KMS-11 (cell line): ENCODE measurements at regions not wholly inside any gene's neighbourhood (a gene's known extent, or its start where the extent isn't known, plus 50 kb on each side); places are given as distances from the start of the nearest gene placed in this dataset.

ENCODE experiments used
- H2AFZ ChIP-seq: fragments of 200-600 bp; sonication (generic); 2 replicates; pipeline ENCODE4 v1.6.1; 2016; ENCODE audit warnings: antibody characterized with exemption, mixed run types, low read depth
- H3K27ac ChIP-seq: fragments of 200-600 bp; sonication (generic); 2 replicates; pipeline ENCODE4 v1.6.1; 2016; ENCODE audit warnings: mild to moderate bottlenecking, mixed run types
- H3K27me3 ChIP-seq: fragments of 200-600 bp; sonication (generic); 2 replicates; pipeline ENCODE4 v1.6.1; 2017; ENCODE audit warnings: mild to moderate bottlenecking, low read depth, mixed run types, moderate library complexity; ENCODE audit not compliant: insufficient read depth
- H3K36me3 ChIP-seq: fragments of 200-600 bp; sonication (generic); 2 replicates; pipeline ENCODE4 v1.6.1; 2017; ENCODE audit warnings: mild to moderate bottlenecking, mixed run types; ENCODE audit not compliant: insufficient read depth
- H3K4me1 ChIP-seq: fragments of 200-600 bp; sonication (generic); 2 replicates; pipeline ENCODE4 v1.6.1; 2016; ENCODE audit warnings: mild to moderate bottlenecking, low read depth, mixed run types; ENCODE audit not compliant: poor library complexity, severe bottlenecking
- H3K4me2 ChIP-seq: fragments of 200-600 bp; sonication (generic); 2 replicates; pipeline ENCODE4 v1.7.0; 2016; ENCODE audit warnings: mild to moderate bottlenecking, mixed run types
- H3K4me3 ChIP-seq: fragments of 200-600 bp; sonication (generic); IDR thresholded peaks from 2 replicates; pipeline ENCODE4 v1.6.1; 2017; ENCODE audit warnings: low read depth, low read length, mixed read lengths; ENCODE audit not compliant: insufficient read depth
- H3K79me2 ChIP-seq: fragments of 200-600 bp; sonication (generic); 2 replicates; pipeline ENCODE4 v1.6.1; 2016; ENCODE audit warnings: low read depth, mixed run types; ENCODE audit not compliant: insufficient read depth
- H3K9ac ChIP-seq: fragments of 200-600 bp; sonication (generic); 2 replicates; pipeline ENCODE4 v1.6.1; 2016; ENCODE audit warnings: mild to moderate bottlenecking, mixed run types
- H4K20me1 ChIP-seq: fragments of 200-600 bp; sonication (generic); 2 replicates; pipeline ENCODE4 v1.6.1; 2016; ENCODE audit warnings: mild to moderate bottlenecking, mixed run types; ENCODE audit not compliant: insufficient read depth
- CTCF ChIP-seq: fragments of 200-600 bp; sonication (generic); conservative IDR thresholded peaks from 2 replicates; pipeline ENCODE4 v1.6.1; 2017; ENCODE audit warnings: low read depth, mild to moderate bottlenecking, antibody characterized with exemption, low read length, moderate library complexity, mixed read lengths

GRCh38 chr5:167944121-167944852, 347.2 kb upstream of the WWC1 start:
- H3K27ac ChIP-seq = no peak overlapping the region
- no peak overlapping the region for H3K9ac ChIP-seq

GRCh38 chr5:167945542-167946384, 345.7 kb upstream of the WWC1 start:
- H3K9ac ChIP-seq = no peak overlapping the region
- no peaks in the 10 kb centered on the region for H4K20me1 ChIP-seq
- H3K27ac ChIP-seq = no peak overlapping the region
- H3K4me2 ChIP-seq = no peak overlapping the region
- H2AFZ ChIP-seq = no peak overlapping the region
- H3K4me3 ChIP-seq = no peak overlapping the region
- H3K79me2 ChIP-seq = no peaks in the 10 kb centered on the region
- no peaks in the 10 kb centered on the region for H3K4me1 ChIP-seq
- H3K36me3 ChIP-seq = no peaks in the 10 kb centered on the region
- no peaks in the 10 kb centered on the region for H3K27me3 ChIP-seq
- no peak for TF ChIP-seq CTCF

More at GRCh38 chr5:167944121-167944852, 347.2 kb upstream of the WWC1 start:
- H3K4me3 ChIP-seq = no peak overlapping the region
- H4K20me1 ChIP-seq = no peaks in the 10 kb centered on the region
- no peaks in the 10 kb centered on the region for H3K4me1 ChIP-seq
- H3K4me2 ChIP-seq = no peak overlapping the region
- H3K27me3 ChIP-seq = no peaks in the 10 kb centered on the region
- no peaks in the 10 kb centered on the region for H3K79me2 ChIP-seq
- H3K36me3 ChIP-seq = no peaks in the 10 kb centered on the region
- TF ChIP-seq CTCF = no peak
- H2AFZ ChIP-seq = no peak overlapping the region

GRCh38 chr5:167947306-167947705, 344.1 kb upstream of the WWC1 start:
- H3K27me3 ChIP-seq = no peaks in the 10 kb centered on the region
- H3K4me1 ChIP-seq = peaks cover 7% of the 10 kb centered on the region
- no peak overlapping the region for H3K27ac ChIP-seq
- no peaks in the 10 kb centered on the region for H4K20me1 ChIP-seq
- H3K4me2 ChIP-seq = no peak overlapping the region
- no peak for TF ChIP-seq CTCF
- no peak overlapping the region for H3K9ac ChIP-seq
- no peak overlapping the region for H2AFZ ChIP-seq
- H3K4me3 ChIP-seq = no peak overlapping the region
- H3K36me3 ChIP-seq = no peaks in the 10 kb centered on the region
- no peaks in the 10 kb centered on the region for H3K79me2 ChIP-seq

- no peak overlapping the region for H3K4me3 ChIP-seq
- H3K79me2 ChIP-seq = no peaks in the 10 kb centered on the region
- no peak overlapping the region for H3K4me2 ChIP-seq
- H3K9ac ChIP-seq = no peak overlapping the region
- no peaks in the 10 kb centered on the region for H3K36me3 ChIP-seq
- H4K20me1 ChIP-seq = no peaks in the 10 kb centered on the region
- H3K27me3 ChIP-seq = no peaks in the 10 kb centered on the region
- no peak overlapping the region for H2AFZ ChIP-seq
- H3K27ac ChIP-seq = no peak overlapping the region
- peaks cover 7% of the 10 kb centered on the region for H3K4me1 ChIP-seq
- no peak for TF ChIP-seq CTCF
These were observed 343.2 kb upstream of the WWC1 start for GRCh38 chr5:167948251-167948650.
